GM04504 (cell line): ENCODE measurements at regions not wholly inside any gene's neighbourhood (a gene's known extent, or its start where the extent isn't known, plus 50 kb on each side); places are given as distances from the start of the nearest gene placed in this dataset.
"Not testable (repeated sequence)": the region's sequence is repeated elsewhere in the genome, so short reads cannot be mapped to it uniquely, and the experiment has no call there.

ENCODE experiments used
- DNase-seq: peaks from one replicate; pipeline ENCODE4 v3.0.0-alpha.2; 2012; ENCODE audit warnings: low read depth

- DNase-seq, result not testable (repeated sequence)
These were observed 1006.2 kb upstream of the FOXG1 start for GRCh38 chr14:27760367-27760766.

- DNase-seq, result not testable (repeated sequence)
These were observed 967.2 kb upstream of the FOXG1 start for GRCh38 chr14:27799066-27800028.

- DNase-seq, result not testable (repeated sequence)
These were observed 948.7 kb upstream of the FOXG1 start for GRCh38 chr14:27817746-27818430.

GRCh38 chr14:27826149-27826548 lies 940.4 kb upstream of the FOXG1 start:
- not testable (repeated sequence) for DNase-seq

- not testable (repeated sequence) for DNase-seq
These were observed 934.6 kb upstream of the FOXG1 start for GRCh38 chr14:27831978-27832377.

- not testable (repeated sequence) for DNase-seq
These were observed 933.6 kb upstream of the FOXG1 start for GRCh38 chr14:27833001-27833400.

GRCh38 chr14:27836386-27836785 lies 930.2 kb upstream of the FOXG1 start:
- no peak for DNase-seq

GRCh38 chr14:27845241-27845850 lies 921.2 kb upstream of the FOXG1 start:
- DNase-seq, result no peak

GRCh38 chr14:27845902-27846301 lies 920.7 kb upstream of the FOXG1 start:
- DNase-seq, result no peak

- not testable (repeated sequence) for DNase-seq
These were observed 919.1 kb upstream of the FOXG1 start for GRCh38 chr14:27847480-27847879.

GRCh38 chr14:27849193-27849592 lies 917.4 kb upstream of the FOXG1 start:
- not testable (repeated sequence) for DNase-seq

GRCh38 chr14:27862684-27863083 lies 903.9 kb upstream of the FOXG1 start:
- DNase-seq, result no peak

- no peak for DNase-seq
These were observed 903.4 kb upstream of the FOXG1 start for GRCh38 chr14:27863166-27863565.

- no peak for DNase-seq
These were observed 885.5 kb upstream of the FOXG1 start for GRCh38 chr14:27881063-27881462.

GRCh38 chr14:27881646-27882045 lies 884.9 kb upstream of the FOXG1 start:
- no peak for DNase-seq

GRCh38 chr14:27886256-27886655 lies 880.3 kb upstream of the FOXG1 start:
- no peak for DNase-seq

GRCh38 chr14:27890259-27890658 lies 876.3 kb upstream of the FOXG1 start:
- no peak for DNase-seq

- not testable (repeated sequence) for DNase-seq
These were observed 858.1 kb upstream of the FOXG1 start for GRCh38 chr14:27908484-27908883.

- no peak for DNase-seq
These were observed 850.3 kb upstream of the FOXG1 start for GRCh38 chr14:27916326-27916725.

GRCh38 chr14:27917896-27918295 lies 848.7 kb upstream of the FOXG1 start:
- no peak for DNase-seq

GRCh38 chr14:27927519-27927918 lies 839.1 kb upstream of the FOXG1 start:
- DNase-seq, result no peak

GRCh38 chr14:27929797-27930347 lies 836.7 kb upstream of the FOXG1 start:
- DNase-seq, result no peak
